ENCODE measurements at regions not wholly inside any gene's neighbourhood (a gene's known extent, or its start where the extent isn't known, plus 50 kb on each side); places are given as distances from the start of the nearest gene placed in this dataset.

- peak; percentile 66 for DNase-seq (ENCODE audit: low read depth)
Measured at GRCh38 chr2:19600506-19600905, 242.1 kb upstream of the OSR1 start.

DNA sequence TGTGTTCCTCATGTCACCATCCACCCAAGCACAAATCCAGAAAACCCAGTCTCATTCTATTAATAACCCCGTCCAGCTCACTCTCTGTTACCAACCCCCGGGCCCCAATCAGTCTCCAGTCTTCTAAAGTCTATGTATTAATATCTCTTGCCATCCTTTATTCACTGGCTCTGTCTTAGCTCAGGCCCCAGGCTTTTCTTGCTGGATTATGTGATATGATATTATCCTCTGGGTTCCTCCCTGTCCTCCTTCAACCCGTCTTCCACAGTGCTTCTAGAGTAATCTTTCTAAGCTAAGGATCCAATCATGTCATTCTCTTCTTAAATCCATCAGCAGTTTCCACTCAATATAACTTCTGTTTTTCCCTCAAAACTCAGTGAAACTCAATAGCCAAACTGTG, 240.5 kb upstream of the OSR1 start:
- no peak for DNase-seq (ENCODE audit: low read depth)

DNA sequence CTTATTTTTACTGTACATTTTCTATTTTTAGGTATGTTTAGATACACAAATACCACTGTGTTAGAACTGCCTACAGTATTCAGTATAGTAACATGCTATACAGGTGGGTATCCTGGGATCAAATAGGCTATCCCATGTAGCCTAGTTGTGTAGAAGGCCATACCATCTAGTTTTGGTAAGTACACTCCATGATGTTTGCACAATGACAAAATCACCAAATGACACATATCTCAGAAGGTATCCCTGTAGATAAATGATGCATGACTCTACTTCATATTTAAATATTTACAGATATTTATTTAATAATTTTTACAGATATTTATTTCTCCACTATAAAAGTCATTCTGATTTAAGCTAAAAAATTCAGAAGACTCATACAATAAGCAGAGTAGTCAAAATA, 233.8 kb upstream of the OSR1 start:
- no peak for DNase-seq (ENCODE audit: low read depth)

GRCh38 chr2:19589791-19590190, 231.4 kb upstream of the OSR1 start:
- no peak for DNase-seq (ENCODE audit: low read depth)

GRCh38 chr2:19580830-19581229, 222.4 kb upstream of the OSR1 start:
- no peak for DNase-seq (ENCODE audit: low read depth)

DNA sequence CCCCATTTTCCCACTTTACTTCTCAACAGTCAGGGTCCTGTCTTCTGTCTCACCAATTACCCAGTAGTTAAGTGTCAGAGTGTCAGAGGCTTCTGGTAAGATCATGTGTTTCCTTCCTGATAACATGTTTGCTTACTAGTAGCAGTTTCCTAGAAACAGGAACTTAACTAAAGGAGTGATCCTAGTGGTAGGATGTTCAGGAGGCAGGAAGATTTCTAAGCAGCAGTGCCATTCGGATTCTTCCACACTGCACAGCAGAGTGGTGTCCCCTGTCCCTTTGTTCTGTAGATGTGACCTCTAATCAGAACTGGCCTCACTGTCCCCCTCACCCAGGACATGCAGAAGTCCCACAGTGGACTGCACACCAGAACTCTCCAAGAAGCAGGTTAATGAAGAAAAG, 221.8 kb upstream of the OSR1 start:
- no peak for DNase-seq (ENCODE audit: low read depth)

- peak; percentile 23 for DNase-seq (ENCODE audit: low read depth)
Measured at GRCh38 chr2:19579461-19579860, 221.0 kb upstream of the OSR1 start.

GRCh38 chr2:19577723-19578122, 219.3 kb upstream of the OSR1 start:
- DNase-seq (ENCODE audit: low read depth): no peak

DNA sequence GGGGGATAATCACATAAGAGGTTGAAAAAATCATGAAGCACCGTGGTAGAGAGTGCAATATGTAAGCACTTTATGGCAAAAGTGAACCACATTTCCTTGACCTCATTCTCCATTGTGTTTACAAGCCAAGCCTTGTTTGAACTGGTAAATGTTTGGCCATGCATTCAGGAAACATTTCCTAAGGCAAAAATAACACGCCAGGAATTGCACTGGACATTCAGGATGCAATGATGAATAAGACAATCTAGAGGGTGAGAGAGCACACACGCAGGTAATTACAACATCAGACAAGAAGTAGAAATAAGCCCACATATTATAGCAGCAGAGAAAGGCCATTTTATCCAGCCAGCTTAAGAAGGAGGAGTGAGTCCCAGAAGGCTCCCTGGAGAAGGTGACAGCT, 218.0 kb upstream of the OSR1 start:
- DNase-seq (ENCODE audit: low read depth): no peak

DNA sequence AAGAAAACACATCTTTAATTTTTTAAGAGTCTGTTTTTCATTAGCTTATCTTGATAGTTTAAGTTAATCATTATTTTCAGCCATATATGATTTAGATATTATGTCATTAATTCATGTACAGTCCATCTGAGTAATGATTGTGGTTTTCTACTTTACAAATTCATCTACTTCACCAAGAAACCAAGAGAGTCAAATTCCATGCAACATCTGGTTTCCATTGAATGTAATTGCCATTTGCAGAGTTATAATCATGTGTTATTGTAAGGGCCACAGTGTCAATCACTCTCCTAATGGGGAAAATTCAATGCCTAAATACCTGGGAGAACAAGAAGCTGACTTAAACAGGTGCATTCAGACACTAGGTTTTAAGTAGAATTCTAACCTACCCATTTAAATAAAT, 217.2 kb upstream of the OSR1 start:
- peak; percentile 56 for DNase-seq (ENCODE audit: low read depth)

DNA sequence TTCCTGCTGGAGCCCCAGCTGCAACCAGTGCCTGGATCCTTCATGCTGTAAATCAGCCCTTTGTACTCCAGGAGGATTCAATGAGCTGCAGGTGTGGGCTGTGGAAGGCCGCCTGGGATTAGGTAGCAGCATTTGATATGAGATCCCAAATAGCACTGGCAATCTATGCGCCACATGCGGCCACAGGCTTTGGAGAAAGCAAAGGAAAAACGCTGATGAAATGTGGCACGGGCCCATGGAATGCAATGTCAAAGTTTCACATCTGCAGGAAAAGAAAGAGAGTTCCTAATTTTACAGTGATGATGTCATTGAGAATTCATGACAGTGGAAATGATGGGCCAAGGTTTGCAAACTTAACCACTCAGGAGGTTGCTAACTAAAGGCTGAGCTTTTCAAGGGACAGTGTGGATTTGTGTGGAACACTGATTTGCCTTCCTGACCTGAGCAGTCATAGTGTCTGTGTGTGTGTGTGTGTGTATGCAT, 216.4 kb upstream of the OSR1 start:
- peak; percentile 85 for DNase-seq (ENCODE audit: low read depth)

DNA sequence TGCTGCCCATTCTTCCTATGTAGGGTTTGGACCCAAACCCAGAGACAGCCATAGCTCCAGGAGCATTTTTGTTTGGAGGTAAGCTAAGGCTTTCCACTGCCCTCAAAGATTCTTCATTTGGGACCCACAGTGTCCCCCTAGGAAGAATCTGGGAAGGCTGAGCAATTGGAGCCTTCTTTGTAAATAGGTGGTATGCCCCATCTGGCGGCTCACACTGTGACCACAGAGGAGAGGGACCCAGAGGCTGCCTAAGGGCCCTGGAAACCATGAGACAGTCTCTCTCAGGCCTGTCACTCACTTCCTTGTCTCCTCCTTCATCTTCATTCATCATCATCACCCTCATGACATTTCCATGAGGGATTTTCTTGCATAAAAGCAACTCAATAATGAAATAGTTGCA, 215.4 kb upstream of the OSR1 start:
- DNase-seq (ENCODE audit: low read depth): no peak

DNA sequence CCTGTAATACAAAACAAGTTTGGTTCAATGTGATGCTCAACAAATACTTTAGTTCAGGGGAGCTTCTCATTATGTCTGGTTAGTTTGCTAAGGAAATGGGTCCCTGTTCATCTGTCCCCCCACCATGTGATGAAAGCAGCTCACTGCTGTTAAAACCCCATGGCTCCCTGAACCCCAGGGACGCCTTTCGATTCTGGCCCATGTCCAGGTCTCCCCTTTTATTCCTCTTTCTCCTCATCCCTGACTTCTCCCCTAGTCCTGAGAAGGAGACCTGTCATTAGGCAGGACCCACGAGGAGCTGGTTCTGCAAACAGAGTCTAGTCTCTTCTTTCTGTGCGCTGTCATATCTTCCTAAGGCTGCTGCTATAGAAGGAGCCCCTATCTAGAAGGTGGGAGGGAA, 213.3 kb upstream of the OSR1 start:
- no peak for DNase-seq (ENCODE audit: low read depth)

GRCh38 chr2:19569300-19569791, 210.9 kb upstream of the OSR1 start:
- DNase-seq (ENCODE audit: low read depth): peak; percentile 24

DNA sequence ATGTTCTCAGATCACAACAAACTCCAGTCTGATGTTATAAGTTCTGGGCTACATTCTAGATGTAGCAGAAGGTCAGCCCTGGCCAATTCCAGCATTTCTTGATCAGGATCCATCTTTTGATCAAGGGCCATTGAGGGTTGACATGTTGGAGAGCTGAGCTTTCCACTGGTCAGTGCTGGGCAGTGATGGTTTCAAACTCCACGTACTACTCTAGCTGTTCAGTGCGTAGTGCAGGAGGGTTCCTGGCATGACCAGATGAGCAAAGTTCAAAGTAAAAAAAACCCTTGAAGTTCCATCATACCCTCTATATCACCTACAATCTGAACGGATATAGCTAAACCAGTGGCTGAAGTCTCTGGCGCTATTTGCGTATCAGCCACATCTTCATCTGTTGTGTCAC, 210.4 kb upstream of the OSR1 start:
- no peak for DNase-seq (ENCODE audit: low read depth)

- no peak for DNase-seq (ENCODE audit: low read depth)
Measured at GRCh38 chr2:19560785-19561184, 202.4 kb upstream of the OSR1 start.

DNA sequence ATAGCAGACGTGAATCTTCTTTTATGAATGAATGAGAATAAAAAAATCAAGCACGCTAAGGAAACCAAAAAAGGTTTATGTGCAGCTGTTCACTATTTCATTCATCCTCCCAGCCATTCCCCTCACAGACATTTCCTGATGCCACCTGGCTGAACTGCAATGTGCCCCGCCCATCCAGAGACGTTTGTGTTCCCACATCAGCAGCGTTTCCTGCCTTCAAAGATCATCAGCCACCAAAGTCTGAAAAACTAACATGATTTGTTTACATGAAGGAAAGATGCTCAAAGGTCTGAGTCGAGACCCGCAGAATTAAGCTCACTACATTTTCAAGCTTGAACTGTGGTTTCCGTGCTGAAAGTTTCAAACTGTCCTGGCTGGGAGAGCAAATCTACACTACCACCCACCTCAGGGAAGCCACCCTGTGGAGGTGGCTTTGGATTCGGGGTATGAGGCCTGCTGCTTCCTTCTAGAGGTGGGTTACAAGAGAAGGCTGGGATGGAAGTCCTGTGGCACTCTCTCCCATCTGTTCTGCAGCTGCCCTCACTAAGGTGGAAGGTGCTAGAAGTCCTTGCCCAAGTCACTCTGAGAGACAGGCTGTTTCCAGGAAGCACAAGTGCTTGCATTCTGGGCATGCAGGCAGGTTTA, 201.3 kb upstream of the OSR1 start:
- DNase-seq (ENCODE audit: low read depth): no peak

DNA sequence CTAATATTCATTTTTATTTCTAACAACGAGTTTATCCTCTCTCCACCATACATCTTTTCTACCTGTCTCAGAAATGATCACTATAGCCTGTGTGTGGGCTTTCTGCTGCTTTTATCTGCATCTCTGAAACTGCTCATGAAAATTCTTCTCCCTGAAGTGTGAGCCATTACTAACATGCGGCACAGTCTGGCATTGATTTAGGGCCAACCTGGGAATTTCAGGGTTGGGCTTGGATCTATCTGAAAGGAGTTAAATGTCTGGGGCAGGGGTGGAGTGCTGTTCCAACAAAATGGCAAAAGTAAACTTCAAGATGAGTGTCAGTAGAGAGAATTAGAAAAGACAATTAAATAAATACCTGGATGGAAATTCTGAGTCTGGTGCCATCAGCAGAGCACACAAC, 198.2 kb upstream of the OSR1 start:
- no peak for DNase-seq (ENCODE audit: low read depth)

DNA sequence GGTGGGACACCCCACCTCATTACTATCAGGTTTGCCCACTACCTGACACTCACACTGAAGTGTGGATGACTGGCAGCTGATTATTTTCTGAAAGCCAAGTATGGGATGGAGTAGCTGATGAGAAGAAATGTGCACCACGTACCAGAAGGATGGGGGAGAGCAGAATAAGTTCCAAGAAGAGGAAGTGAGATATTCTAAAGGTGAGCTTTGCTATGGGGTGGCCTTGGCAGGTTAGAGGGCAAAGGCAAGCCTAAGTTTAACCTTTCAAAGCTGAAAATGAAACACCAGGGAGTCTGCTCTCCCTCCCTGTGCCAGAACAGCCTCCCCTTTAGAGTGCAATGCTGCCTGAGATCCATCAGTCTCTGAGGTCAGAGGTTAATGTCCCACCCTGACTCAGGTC, 196.1 kb upstream of the OSR1 start:
- DNase-seq (ENCODE audit: low read depth): no peak

DNA sequence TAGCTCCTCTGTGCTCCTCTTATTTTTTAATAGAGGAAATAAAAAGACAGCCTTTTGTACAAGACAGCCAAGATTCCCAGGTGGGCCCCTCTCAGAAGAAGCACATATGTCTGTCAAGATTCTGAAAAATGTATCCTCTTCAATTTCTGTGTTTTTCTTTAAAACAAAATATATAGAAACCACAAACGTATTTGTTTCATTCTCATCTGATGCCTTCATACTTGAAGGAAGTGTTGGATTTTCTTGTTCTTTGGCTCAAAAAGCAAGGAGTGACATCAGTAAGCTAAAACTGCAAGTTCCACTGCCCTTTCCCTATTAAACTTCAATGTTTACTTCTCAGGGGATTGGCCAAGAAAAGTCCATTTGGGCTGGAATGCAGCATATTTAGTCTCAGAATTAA, 193.8 kb upstream of the OSR1 start:
- no peak for DNase-seq (ENCODE audit: low read depth)

DNA sequence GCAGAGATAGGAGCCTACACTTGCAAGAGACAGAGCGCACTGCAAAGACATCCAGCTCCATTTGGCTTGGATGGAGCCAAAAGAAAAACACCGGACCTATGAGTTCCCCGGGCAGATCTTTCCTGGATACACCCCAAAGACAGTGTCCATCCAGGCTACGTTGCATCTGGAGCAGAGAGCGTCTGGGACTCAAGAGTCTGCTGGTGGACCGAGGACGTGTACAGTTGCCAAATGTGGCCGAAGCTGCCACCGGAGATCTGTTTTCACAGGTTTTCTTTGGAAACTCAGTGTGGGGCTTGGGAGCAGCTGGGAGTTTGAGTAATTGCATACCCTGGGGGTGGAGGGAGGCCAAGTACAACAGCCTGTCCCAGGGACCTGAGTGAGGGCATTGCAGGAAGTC, 192.3 kb upstream of the OSR1 start:
- DNase-seq (ENCODE audit: low read depth): no peak

- no peak for DNase-seq (ENCODE audit: low read depth)
Measured at GRCh38 chr2:19549821-19550220, 191.4 kb upstream of the OSR1 start.

DNA sequence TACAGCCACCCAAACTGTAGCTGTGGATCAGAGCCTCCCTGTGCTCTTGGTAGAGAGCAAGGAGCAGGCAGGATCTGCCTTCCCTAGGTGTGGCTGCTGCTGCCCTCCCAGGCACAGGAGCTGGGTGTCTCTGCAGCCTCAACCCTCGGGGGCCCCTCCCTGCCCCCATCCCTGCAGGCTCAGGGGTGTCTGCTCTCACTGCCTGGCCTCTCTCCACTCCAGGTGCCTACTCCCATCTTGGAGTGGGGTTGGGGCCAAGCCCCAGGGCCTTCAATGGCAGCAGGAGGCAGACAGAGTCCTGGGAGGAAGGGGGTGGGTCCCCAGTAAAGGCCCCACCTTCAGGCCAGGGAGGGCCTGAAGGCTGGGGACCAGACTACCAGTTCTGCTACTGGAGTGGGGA, 189.7 kb upstream of the OSR1 start:
- DNase-seq (ENCODE audit: low read depth): no peak

GRCh38 chr2:19547321-19547720, 188.9 kb upstream of the OSR1 start:
- no peak for DNase-seq (ENCODE audit: low read depth)

- DNase-seq (ENCODE audit: low read depth): no peak
Measured at GRCh38 chr2:19545507-19545906, 187.1 kb upstream of the OSR1 start.

Data from fibroblast of gingiva (primary cell).